HCT116 (cell line): ENCODE measurements at regions not wholly inside any gene's neighbourhood (a gene's known extent, or its start where the extent isn't known, plus 50 kb on each side); places are given as distances from the start of the nearest gene placed in this dataset.

ENCODE experiments used
- ATAC-seq: fragments of 200-7000 bp; cut with Tn5 transposase; 2 replicates; pipeline ENCODE4 v1.9.1; 2020; ENCODE audit warnings: mild to moderate bottlenecking, moderate library complexity
- BruUV-seq: library from RNA; stranded (reverse); fragments of 400-500 nt; replicated peaks from 2 replicates; lab custom pipeline; 2021; lab: Mats Ljungman, UMichigan
- CTCF ChIA-PET: fragments of 300-600 bp; sonication (Branson Sonifier 250); formaldehyde crosslinking; loops from one replicate; lab custom pipeline; 2021; ENCODE audit warnings: antibody characterized with exemption; lab: Charles Lee
- POLR2A ChIA-PET: fragments of 300-600, 350-600 bp; sonication (Branson Sonifier 250); formaldehyde crosslinking; loops from one replicate; lab custom pipeline; 2021; ENCODE audit warnings: antibody characterized with exemption; lab: Charles Lee
- RAD21 ChIA-PET, 2 experiments: fragments of 300-600 bp; sonication (Branson Sonifier 250); formaldehyde crosslinking; loops; one replicate each; lab custom pipeline; 2023; ENCODE audit warnings: low total read pairs in 2 of 2; ENCODE audit not compliant: uncharacterized antibody in 2 of 2, unreplicated experiment in 2 of 2, low non-redundant PET in 1 of 2; lab: Charles Lee
- DNase-seq: peaks from one replicate; pipeline ENCODE4 v3.0.0-alpha.2; 2010; ENCODE audit warnings: low read depth, low spot score
- H2AFZ ChIP-seq: fragments of 200-600 bp; shearing (Covaris generic), sonication (generic); 2 replicates; pipeline ENCODE4 v1.6.1; 2017; ENCODE audit warnings: low read depth, mixed run types, mixed read lengths, antibody characterized with exemption, low read length; ENCODE audit not compliant: poor library complexity, severe bottlenecking
- H3K27ac ChIP-seq: 2 replicates; pipeline ENCODE4 v1.5.1; 2012; ENCODE audit warnings: low read depth, low read length
- H3K27me3 ChIP-seq: fragments of 200-600 bp; sonication (generic); 2 replicates; pipeline ENCODE4 v1.6.1; 2016; ENCODE audit warnings: mixed run types, low read length, mixed read lengths; ENCODE audit not compliant: insufficient read depth
- H3K36me3 ChIP-seq, 2 experiments: fragments of 200-500 bp in 1 of 2; fragments of 200-600 bp in 1 of 2; sonication (Bioruptor generic) in 1 of 2; sonication (generic) in 1 of 2; 2 replicates each; pipeline versions ENCODE4 v1.5.1 to v1.6.1; 2014 to 2016; ENCODE audit warnings: low read length in 2 of 2, inconsistent platforms in 1 of 2, mixed read lengths in 1 of 2, mixed run types in 1 of 2; ENCODE audit not compliant: insufficient read depth in 2 of 2, control insufficient read depth in 1 of 2
- H3K4me1 ChIP-seq, 2 experiments: fragments of 200-600 bp in 1 of 2; sonication (generic) in 1 of 2; 2 replicates each; pipeline versions ENCODE4 v1.5.1 to v1.6.1; 2012 to 2017; ENCODE audit warnings: low read length in 2 of 2, inconsistent platforms in 1 of 2, mild to moderate bottlenecking in 1 of 2, mixed read lengths in 1 of 2, mixed run types in 1 of 2, moderate library complexity in 1 of 2; ENCODE audit not compliant: insufficient read depth in 2 of 2, control insufficient read depth in 1 of 2
- H3K4me2 ChIP-seq: fragments of 200-600 bp; sonication (generic); 2 replicates; pipeline ENCODE4 v1.6.1; 2017; ENCODE audit warnings: mixed run types, low read length, mixed read lengths
- H3K4me3 ChIP-seq, 2 experiments: fragments of 200-600 bp in 1 of 2; sonication (generic) in 1 of 2; replicated peaks in 1 of 2; 2 replicates each; pipeline ENCODE4 v1.5.1; 2011 to 2016; ENCODE audit warnings: low read length in 2 of 2, control low read depth in 1 of 2, low read depth in 1 of 2, mild to moderate bottlenecking in 1 of 2, mixed read lengths in 1 of 2, mixed run types in 1 of 2
- H3K79me2 ChIP-seq: fragments of 200-600 bp; sonication (generic); 2 replicates; pipeline ENCODE4 v1.6.1; 2017; ENCODE audit warnings: mild to moderate bottlenecking, mixed run types, low read length, moderate library complexity, mixed read lengths; ENCODE audit not compliant: insufficient read depth
- H3K9ac ChIP-seq: fragments of 200-600 bp; sonication (generic); 2 replicates; pipeline ENCODE4 v1.6.1; 2016; ENCODE audit warnings: low read length, mixed read lengths
- H3K9me2 ChIP-seq: fragments of 200-600 bp; sonication (generic), shearing (Covaris generic); 2 replicates; pipeline ENCODE4 v1.6.1; 2017; ENCODE audit warnings: mixed run types, mild to moderate bottlenecking, moderate library complexity; ENCODE audit not compliant: insufficient read depth
- H3K9me3 ChIP-seq, 2 experiments: fragments of 200-500 bp in 1 of 2; fragments of 200-600 bp in 1 of 2; sonication (Bioruptor generic) in 1 of 2; sonication (generic) in 1 of 2; 2 replicates each; pipeline ENCODE4 v1.6.1; 2014 to 2017; ENCODE audit warnings: low read length in 2 of 2, mixed read lengths in 2 of 2, inconsistent platforms in 1 of 2, low read depth in 1 of 2, mild to moderate bottlenecking in 1 of 2, mixed run types in 1 of 2, moderate library complexity in 1 of 2; ENCODE audit not compliant: control insufficient read depth in 1 of 2, insufficient read depth in 1 of 2
- H4K20me1 ChIP-seq: fragments of 200-600 bp; sonication (generic), shearing (Covaris generic); 2 replicates; pipeline ENCODE4 v1.6.1; 2017; ENCODE audit warnings: mixed run types, mild to moderate bottlenecking, moderate library complexity; ENCODE audit not compliant: insufficient read depth
- CBX3 ChIP-seq: IDR thresholded peaks from 2 replicates; pipeline ENCODE4 v1.6.1; 2012; ENCODE audit warnings: low read depth
- ELF1 ChIP-seq: IDR thresholded peaks from 2 replicates; pipeline ENCODE4 v1.6.1; 2012; ENCODE audit warnings: low read depth, borderline replicate concordance
- EZH2phosphoT487 ChIP-seq: fragments of 200-600 bp; IDR thresholded peaks from 2 replicates; pipeline ENCODE4 v1.6.1; 2018; ENCODE audit warnings: antibody characterized with exemption, borderline replicate concordance
- POLR2A ChIP-seq: IDR thresholded peaks from 2 replicates; pipeline ENCODE4 v1.7.0; 2011; ENCODE audit warnings: borderline replicate concordance; ENCODE audit not compliant: insufficient read depth, insufficient read length; ENCODE audit errors: extremely low read depth
- POLR2AphosphoS5 ChIP-seq: IDR thresholded peaks from 2 replicates; pipeline ENCODE4 v1.6.1; 2011; ENCODE audit warnings: mild to moderate bottlenecking, low read depth, low read length, moderate library complexity
- RAD21 ChIP-seq: IDR thresholded peaks from 2 replicates; pipeline ENCODE4 v1.6.1; 2012; ENCODE audit warnings: low read depth, mild to moderate bottlenecking
- SIN3A ChIP-seq: IDR thresholded peaks from 2 replicates; pipeline ENCODE4 v1.6.1; 2012; ENCODE audit warnings: low read depth
- SP1 ChIP-seq: IDR thresholded peaks from 2 replicates; pipeline ENCODE4 v1.6.1; 2012; ENCODE audit warnings: low read depth
- TCF7L2 ChIP-seq: IDR thresholded peaks from 2 replicates; pipeline ENCODE4 v1.7.0; 2011; ENCODE audit warnings: borderline replicate concordance, inconsistent platforms; ENCODE audit not compliant: insufficient read depth, insufficient read length; ENCODE audit errors: extremely low read depth
- intact Hi-C: fragments of 100-400 bp; cut with micrococcal nuclease; formaldehyde crosslinking; loops from 2 replicates; pipeline ENCODE4 v1.10.0; 2022
- TF ChIP-seq, protein P1 (sequence below), 3 experiments: fragments of 200-600 bp in 1 of 3; sonication (generic) in 1 of 3; IDR thresholded peaks in 2 of 3; conservative IDR thresholded peaks in 1 of 3; 2 replicates each; pipeline ENCODE4 v1.5.1; 2012 to 2017; ENCODE audit warnings: low read depth in 2 of 3, low read length in 2 of 3, antibody characterized with exemption in 1 of 3, borderline replicate concordance in 1 of 3, control low read depth in 1 of 3, mild to moderate bottlenecking in 1 of 3, mixed read lengths in 1 of 3, mixed run types in 1 of 3, moderate library complexity in 1 of 3; ENCODE audit not compliant: insufficient read depth in 1 of 3
- TF ChIP-seq, protein P2 (sequence below): IDR thresholded peaks from 2 replicates; pipeline ENCODE4 v1.6.1; 2012; ENCODE audit warnings: low read depth
- TF ChIP-seq, protein P3 (sequence below): IDR thresholded peaks from 2 replicates; pipeline ENCODE4 v1.6.1; 2012

- Histone ChIP-seq H3K9ac (no peak overlapping the region), H3K27me3 (no peaks in the 10 kb centered on the region), H2AFZ (no peak overlapping the region), H3K4me2 (no peak overlapping the region), H3K36me3 (no peaks in the 10 kb centered on the region), H3K9me2 (no peaks in the 10 kb centered on the region), H4K20me1 (no peaks in the 10 kb centered on the region), H3K79me2 (no peaks in the 10 kb centered on the region), H3K4me1 (no peaks in the 10 kb centered on the region), H3K9me3 (peaks cover 11 to 34% of the 10 kb centered on the region in 2 experiments; a peak in 2 of 4 replicates), H3K4me3 (no peak overlapping the region), H3K27ac (no peak overlapping the region)
- BruUV-seq = no TSS peak
- CTCF ChIA-PET = no interaction called here
- no peak for ATAC-seq
- RAD21 ChIA-PET = no interaction called here
- no peak for DNase-seq
- POLR2A ChIA-PET = no interaction called here
- intact Hi-C loops = no loop called here
- TF ChIP-seq POLR2AphosphoS5 (no peak), ELF1 (no peak), EZH2phosphoT487 (no peak), RAD21 (no peak), CBX3 (no peak), SIN3A (no peak), POLR2A (no peak), SP1 (no peak), TCF7L2 (no peak)
- TF ChIP-seq, protein P1, sequence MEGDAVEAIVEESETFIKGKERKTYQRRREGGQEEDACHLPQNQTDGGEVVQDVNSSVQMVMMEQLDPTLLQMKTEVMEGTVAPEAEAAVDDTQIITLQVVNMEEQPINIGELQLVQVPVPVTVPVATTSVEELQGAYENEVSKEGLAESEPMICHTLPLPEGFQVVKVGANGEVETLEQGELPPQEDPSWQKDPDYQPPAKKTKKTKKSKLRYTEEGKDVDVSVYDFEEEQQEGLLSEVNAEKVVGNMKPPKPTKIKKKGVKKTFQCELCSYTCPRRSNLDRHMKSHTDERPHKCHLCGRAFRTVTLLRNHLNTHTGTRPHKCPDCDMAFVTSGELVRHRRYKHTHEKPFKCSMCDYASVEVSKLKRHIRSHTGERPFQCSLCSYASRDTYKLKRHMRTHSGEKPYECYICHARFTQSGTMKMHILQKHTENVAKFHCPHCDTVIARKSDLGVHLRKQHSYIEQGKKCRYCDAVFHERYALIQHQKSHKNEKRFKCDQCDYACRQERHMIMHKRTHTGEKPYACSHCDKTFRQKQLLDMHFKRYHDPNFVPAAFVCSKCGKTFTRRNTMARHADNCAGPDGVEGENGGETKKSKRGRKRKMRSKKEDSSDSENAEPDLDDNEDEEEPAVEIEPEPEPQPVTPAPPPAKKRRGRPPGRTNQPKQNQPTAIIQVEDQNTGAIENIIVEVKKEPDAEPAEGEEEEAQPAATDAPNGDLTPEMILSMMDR (IDR thresholded peaks at IDR 0.05 in 2 of 3, conservative IDR thresholded peaks at IDR 0.05 in 1 of 3; ENCODE audit: borderline replicate concordance in 1 of 3, insufficient read depth in 1 of 3, low read depth in 2 of 3, low read length in 2 of 3) = no peak
- TF ChIP-seq, protein P2, sequence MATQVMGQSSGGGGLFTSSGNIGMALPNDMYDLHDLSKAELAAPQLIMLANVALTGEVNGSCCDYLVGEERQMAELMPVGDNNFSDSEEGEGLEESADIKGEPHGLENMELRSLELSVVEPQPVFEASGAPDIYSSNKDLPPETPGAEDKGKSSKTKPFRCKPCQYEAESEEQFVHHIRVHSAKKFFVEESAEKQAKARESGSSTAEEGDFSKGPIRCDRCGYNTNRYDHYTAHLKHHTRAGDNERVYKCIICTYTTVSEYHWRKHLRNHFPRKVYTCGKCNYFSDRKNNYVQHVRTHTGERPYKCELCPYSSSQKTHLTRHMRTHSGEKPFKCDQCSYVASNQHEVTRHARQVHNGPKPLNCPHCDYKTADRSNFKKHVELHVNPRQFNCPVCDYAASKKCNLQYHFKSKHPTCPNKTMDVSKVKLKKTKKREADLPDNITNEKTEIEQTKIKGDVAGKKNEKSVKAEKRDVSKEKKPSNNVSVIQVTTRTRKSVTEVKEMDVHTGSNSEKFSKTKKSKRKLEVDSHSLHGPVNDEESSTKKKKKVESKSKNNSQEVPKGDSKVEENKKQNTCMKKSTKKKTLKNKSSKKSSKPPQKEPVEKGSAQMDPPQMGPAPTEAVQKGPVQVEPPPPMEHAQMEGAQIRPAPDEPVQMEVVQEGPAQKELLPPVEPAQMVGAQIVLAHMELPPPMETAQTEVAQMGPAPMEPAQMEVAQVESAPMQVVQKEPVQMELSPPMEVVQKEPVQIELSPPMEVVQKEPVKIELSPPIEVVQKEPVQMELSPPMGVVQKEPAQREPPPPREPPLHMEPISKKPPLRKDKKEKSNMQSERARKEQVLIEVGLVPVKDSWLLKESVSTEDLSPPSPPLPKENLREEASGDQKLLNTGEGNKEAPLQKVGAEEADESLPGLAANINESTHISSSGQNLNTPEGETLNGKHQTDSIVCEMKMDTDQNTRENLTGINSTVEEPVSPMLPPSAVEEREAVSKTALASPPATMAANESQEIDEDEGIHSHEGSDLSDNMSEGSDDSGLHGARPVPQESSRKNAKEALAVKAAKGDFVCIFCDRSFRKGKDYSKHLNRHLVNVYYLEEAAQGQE = no peak
- TF ChIP-seq, protein P3, sequence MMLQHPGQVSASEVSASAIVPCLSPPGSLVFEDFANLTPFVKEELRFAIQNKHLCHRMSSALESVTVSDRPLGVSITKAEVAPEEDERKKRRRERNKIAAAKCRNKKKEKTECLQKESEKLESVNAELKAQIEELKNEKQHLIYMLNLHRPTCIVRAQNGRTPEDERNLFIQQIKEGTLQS = no peak
These were observed 256.7 kb downstream of the IRX1 start for GRCh38 chr5:3852161-3852916.
